Activated naive CD4-positive, alpha-beta T cell treated with anti-CD3 and anti-CD28 coated beads, Interleukin-2, amount 10 ng/mL, durations not matched to agents 7 days and 5 days (primary cell): ENCODE measurements at regions not wholly inside any gene's neighbourhood (a gene's known extent, or its start where the extent isn't known, plus 50 kb on each side); places are given as distances from the start of the nearest gene placed in this dataset.
"Not testable (repeated sequence)": the region's sequence is repeated elsewhere in the genome, so short reads cannot be mapped to it uniquely, and the experiment has no call there.

Source experiments
- CTCF ChIA-PET: fragments of 350-600 bp; sonication (Branson Sonifier 250); formaldehyde crosslinking; loops from one replicate; lab custom pipeline; 2021; ENCODE audit warnings: antibody characterized with exemption; lab: Charles Lee
- DNase-seq: peaks from one replicate; pipeline ENCODE4 v3.0.0-alpha.2; 2020
- H3K27ac Mint-ChIP-seq: one replicate; pipeline ENCODE4 v1.8.0; 2021; ENCODE audit warnings: mild to moderate bottlenecking, moderate library complexity, mixed read lengths
- H3K27me3 Mint-ChIP-seq: one replicate; pipeline ENCODE4 v1.8.0; 2021; ENCODE audit warnings: mild to moderate bottlenecking, mixed read lengths
- H3K36me3 Mint-ChIP-seq: one replicate; pipeline ENCODE4 v1.8.0; 2021; ENCODE audit warnings: mixed read lengths
- H3K4me1 Mint-ChIP-seq: one replicate; pipeline ENCODE4 v1.8.0; 2021; ENCODE audit warnings: mixed read lengths
- H3K4me3 Mint-ChIP-seq: one replicate; pipeline ENCODE4 v1.8.0; 2021; ENCODE audit warnings: mild to moderate bottlenecking, moderate library complexity, mixed read lengths
- H3K9me3 Mint-ChIP-seq: one replicate; pipeline ENCODE4 v1.8.0; 2021; ENCODE audit warnings: mixed read lengths

DNA sequence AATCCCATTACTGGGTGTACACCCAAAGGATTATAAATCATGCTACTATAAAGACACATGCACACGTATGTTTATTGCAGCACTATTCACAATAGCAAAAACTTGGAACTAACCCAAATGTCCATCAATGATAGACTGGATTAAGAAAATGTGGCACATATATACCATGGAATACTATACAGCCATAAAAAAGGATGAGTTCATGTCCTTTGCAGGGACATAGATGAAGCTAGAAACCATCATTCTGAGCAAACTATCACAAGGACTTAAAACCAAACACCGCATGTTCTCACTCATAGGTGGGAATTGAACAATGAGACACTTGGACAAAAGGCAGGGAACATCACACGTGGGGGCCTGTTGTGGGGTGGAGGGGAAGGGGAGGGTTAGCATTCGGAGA is 76.8 kb upstream of the RREB1 start:
- peaks cover 34% of the 10 kb centered on the region for H3K27me3 Mint-ChIP-seq
- CTCF ChIA-PET, H3K4me1 Mint-ChIP-seq, H3K36me3 Mint-ChIP-seq, DNase-seq, H3K9me3 Mint-ChIP-seq, H3K4me3 Mint-ChIP-seq, H3K27ac Mint-ChIP-seq: not testable (repeated sequence)

DNA sequence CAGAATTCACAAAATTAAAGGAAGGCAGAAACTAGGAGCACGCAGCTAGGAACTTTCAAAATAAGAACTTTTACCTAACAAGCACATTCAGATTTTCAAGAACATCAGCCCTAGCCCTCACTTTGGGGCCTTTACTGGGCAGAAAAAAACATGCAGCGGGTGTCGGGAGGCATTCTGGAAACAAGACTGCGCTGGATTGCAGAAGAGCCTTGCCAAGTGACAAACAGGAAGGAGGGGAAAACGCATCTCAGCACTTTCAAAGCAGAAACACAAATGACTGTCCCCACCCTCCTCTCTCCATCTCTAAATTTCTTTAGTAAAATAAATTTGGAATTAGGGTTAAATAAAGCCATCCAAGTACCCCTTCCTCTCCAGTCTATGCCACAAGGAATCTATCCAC is 74.6 kb upstream of the RREB1 start:
- no peak overlapping the region for H3K4me3 Mint-ChIP-seq
- CTCF ChIA-PET, result no interaction called here
- H3K27ac Mint-ChIP-seq, result no peak overlapping the region
- H3K9me3 Mint-ChIP-seq, result no peaks in the 10 kb centered on the region
- H3K36me3 Mint-ChIP-seq, result no peaks in the 10 kb centered on the region
- no peaks in the 10 kb centered on the region for H3K4me1 Mint-ChIP-seq
- H3K27me3 Mint-ChIP-seq, result peaks cover 25% of the 10 kb centered on the region
- no peak for DNase-seq

GRCh38 chr6:7034055-7034454 is 73.7 kb upstream of the RREB1 start:
- Mint-ChIP-seq H3K4me3 (no peak overlapping the region), H3K9me3 (no peaks in the 10 kb centered on the region), H3K27me3 (peaks cover 28% of the 10 kb centered on the region), H3K27ac (no peak overlapping the region), H3K36me3 (no peaks in the 10 kb centered on the region), H3K4me1 (no peaks in the 10 kb centered on the region)
- no peak for DNase-seq
- CTCF ChIA-PET, result no interaction called here

DNA sequence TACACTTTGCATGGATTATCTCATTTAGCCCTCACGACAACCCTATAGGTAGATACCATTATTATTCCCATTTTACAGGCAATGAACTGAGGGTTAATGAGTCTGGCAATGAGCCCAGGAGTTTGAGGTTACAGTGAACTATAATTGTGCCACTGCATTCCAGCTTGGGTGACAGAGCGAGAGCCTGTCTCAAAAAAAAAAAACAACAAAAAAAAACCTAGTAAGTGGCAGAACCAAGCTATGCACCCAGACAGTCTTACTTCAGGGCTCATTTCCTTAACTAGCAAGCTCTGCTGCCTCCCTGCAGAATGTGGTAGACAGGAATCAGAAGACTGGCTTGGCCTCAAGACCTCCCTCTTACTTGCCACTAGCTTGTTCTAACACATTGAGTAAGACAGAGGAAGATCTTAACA is 71.9 kb upstream of the RREB1 start:
- no peak overlapping the region for H3K27ac Mint-ChIP-seq
- DNase-seq, result no peak
- no peaks in the 10 kb centered on the region for H3K9me3 Mint-ChIP-seq
- H3K36me3 Mint-ChIP-seq, result no peaks in the 10 kb centered on the region
- H3K27me3 Mint-ChIP-seq, result peaks cover 22% of the 10 kb centered on the region
- CTCF ChIA-PET, result no interaction called here
- no peak overlapping the region for H3K4me3 Mint-ChIP-seq
- no peaks in the 10 kb centered on the region for H3K4me1 Mint-ChIP-seq

DNA sequence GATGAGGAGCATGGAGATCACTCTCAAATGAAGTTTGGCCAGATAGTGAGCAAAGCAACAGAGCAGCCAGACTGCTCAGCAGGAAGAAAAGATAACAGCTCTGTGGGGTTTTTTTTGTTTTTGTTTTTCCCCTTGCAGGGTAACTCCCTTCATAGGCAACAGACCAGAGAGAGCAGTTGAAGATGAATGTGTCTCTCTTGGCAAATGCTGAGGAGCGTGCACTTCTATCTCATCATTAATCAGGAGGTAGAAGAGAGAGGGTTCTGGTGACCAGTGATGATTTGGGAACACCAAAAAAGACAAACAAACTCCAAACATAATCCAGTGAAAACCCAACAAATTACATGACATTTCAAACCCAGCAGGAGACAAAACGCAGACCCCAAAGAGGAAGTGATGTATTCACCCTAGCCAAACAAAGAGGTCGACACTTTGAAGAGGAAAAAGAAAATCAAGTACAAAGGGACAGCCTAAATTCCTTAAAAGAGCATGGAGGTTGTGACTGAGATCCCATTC is 66.2 kb upstream of the RREB1 start:
- Mint-ChIP-seq H3K4me1 (peaks cover 20% of the 10 kb centered on the region), H3K4me3 (no peak overlapping the region), H3K27me3 (peaks cover 21% of the 10 kb centered on the region), H3K9me3 (no peaks in the 10 kb centered on the region), H3K36me3 (no peaks in the 10 kb centered on the region), H3K27ac (no peak overlapping the region)
- CTCF ChIA-PET, result no interaction called here
- no peak for DNase-seq

GRCh38 chr6:7042056-7042653 is 65.6 kb upstream of the RREB1 start:
- no peaks in the 10 kb centered on the region for H3K36me3 Mint-ChIP-seq
- H3K4me3 Mint-ChIP-seq, result no peak overlapping the region
- H3K4me1 Mint-ChIP-seq, result peaks cover 20% of the 10 kb centered on the region
- CTCF ChIA-PET, result no interaction called here
- no peak overlapping the region for H3K27ac Mint-ChIP-seq
- DNase-seq, result no peak
- H3K27me3 Mint-ChIP-seq, result peaks cover 21% of the 10 kb centered on the region
- no peaks in the 10 kb centered on the region for H3K9me3 Mint-ChIP-seq

DNA sequence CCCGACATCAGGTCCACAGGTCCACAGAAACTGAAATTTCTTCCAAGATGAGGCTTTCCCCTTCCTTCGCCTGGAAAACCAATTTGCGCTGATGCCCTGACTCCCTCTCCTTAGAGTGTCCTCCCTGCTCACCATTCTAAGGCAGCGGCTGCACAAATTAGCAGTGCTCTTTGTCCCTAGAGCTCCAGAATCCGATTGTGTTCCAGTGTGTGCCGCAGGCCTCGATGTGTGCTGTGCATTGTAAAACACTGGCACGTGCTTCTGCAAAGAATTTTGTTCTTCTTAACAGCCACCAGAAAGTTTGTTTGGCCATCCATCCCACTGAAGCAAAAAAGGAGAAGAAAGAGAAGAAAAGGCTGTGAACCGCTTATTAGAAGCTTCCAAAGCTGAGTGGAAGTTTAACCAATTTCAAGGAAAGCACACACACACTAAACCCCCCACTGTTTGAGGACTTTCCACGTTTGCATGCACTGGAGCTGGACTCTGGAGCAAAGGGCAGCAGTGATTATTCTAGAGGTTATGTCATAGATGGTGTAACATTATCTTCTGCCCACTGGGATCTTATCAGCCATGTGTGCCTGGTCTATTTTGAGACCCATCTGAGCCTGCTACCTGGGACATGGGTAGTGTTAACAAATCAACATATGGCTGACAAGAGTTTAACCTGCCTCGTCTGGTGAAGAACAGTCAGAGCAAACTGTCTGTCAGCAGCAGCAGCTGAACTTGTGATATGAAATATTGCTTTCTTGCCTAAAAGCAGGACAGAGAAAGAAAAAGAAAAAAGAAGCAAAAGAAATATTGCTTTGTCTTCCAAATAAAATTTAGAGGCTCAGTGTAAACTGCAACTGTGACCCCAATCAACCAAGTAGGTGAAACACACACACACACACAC is 64.9 kb upstream of the RREB1 start:
- Mint-ChIP-seq H3K27me3 (peaks cover 21% of the 10 kb centered on the region), H3K36me3 (no peaks in the 10 kb centered on the region), H3K4me3 (no peak overlapping the region), H3K27ac (no peak overlapping the region), H3K9me3 (no peaks in the 10 kb centered on the region), H3K4me1 (peaks cover 20% of the 10 kb centered on the region)
- CTCF ChIA-PET, result no interaction called here
- no peak for DNase-seq

DNA sequence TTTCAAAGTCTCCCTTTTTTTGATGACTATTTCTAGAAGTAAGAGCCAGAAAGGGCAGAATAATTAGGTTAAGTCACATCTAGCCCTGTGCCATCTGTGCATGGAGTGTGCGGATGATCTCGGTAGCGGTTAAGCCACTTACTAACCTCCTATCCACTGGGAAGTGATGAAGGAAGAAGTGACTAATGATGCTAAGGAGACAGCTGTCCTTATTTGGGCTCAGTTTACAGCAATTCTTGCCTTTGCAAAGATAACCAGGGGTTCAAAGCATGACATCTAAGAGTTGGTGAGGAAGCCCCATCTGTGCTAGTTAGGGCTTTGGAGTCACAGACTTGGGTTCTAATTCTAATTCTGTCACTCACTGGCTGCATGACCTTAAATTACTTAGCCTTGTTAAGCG is 62.4 kb upstream of the RREB1 start:
- H3K27me3 Mint-ChIP-seq, result peaks cover 38% of the 10 kb centered on the region
- no peaks in the 10 kb centered on the region for H3K36me3 Mint-ChIP-seq
- no peaks in the 10 kb centered on the region for H3K9me3 Mint-ChIP-seq
- no peak overlapping the region for H3K27ac Mint-ChIP-seq
- CTCF ChIA-PET, result no interaction called here
- DNase-seq, result no peak
- H3K4me1 Mint-ChIP-seq, result peaks cover 20% of the 10 kb centered on the region
- H3K4me3 Mint-ChIP-seq, result no peak overlapping the region

GRCh38 chr6:7045746-7046145 is 62.0 kb upstream of the RREB1 start:
- Mint-ChIP-seq H3K27me3 (peaks cover 42% of the 10 kb centered on the region), H3K4me1 (peaks cover 20% of the 10 kb centered on the region), H3K36me3 (no peaks in the 10 kb centered on the region), H3K9me3 (no peaks in the 10 kb centered on the region), H3K27ac (no peak overlapping the region), H3K4me3 (no peak overlapping the region)
- no peak for DNase-seq
- CTCF ChIA-PET, result no interaction called here

DNA sequence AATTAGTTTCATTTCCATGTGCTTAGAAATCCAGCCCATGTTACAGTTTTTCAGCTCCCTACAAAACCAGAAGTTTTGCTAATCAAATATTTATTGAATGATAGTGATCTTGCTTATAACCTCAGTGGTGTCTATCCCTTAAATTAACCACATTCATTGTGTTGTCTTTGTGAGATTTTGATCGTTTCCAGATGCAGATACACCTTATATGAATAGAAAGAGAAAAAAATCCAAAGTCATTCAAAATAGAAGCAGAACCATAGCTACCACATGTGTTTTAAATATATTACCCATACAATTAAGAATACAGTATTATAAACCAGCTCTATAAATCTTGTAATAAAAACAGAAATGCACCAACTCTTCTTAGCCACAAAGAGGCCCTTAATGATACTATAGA is 60.6 kb upstream of the RREB1 start:
- DNase-seq, result no peak
- Mint-ChIP-seq H3K4me1 (peaks cover 10% of the 10 kb centered on the region), H3K27me3 (peaks cover 56% of the 10 kb centered on the region), H3K4me3 (no peak overlapping the region), H3K27ac (no peak overlapping the region), H3K36me3 (no peaks in the 10 kb centered on the region), H3K9me3 (no peaks in the 10 kb centered on the region)
- CTCF ChIA-PET, result interaction anchor here (1.4 kb wide), 1 partner anchor 11 kb away, joined by 3 read pairs; no protein-coding TSS in a partner anchor

DNA sequence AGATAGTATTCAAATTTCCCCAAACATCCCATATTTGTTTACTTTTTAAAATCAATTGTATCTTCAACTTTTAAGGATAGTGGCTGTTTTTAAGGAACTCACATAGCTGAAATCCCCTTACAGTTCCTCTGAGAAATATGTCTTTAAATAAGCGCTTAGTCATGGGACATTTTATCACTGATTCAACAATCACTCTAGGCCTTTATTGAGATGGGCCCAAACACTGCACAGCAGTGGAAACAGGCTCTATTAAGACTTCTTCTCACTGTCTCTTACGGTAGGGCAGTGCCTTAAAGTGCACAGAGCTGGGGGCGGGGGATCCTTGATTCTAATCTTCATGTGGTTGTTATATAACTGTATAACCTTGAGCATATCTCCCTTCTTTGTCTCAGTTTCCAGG is 59.8 kb upstream of the RREB1 start:
- Mint-ChIP-seq H3K4me1 (peaks cover 8% of the 10 kb centered on the region), H3K4me3 (no peak overlapping the region), H3K27ac (no peak overlapping the region), H3K9me3 (no peaks in the 10 kb centered on the region), H3K36me3 (no peaks in the 10 kb centered on the region), H3K27me3 (peaks cover 64% of the 10 kb centered on the region)
- DNase-seq, result no peak
- CTCF ChIA-PET, result interaction anchor here (1.4 kb wide), 1 partner anchor 10 kb away, joined by 3 read pairs; no protein-coding TSS in a partner anchor

DNA sequence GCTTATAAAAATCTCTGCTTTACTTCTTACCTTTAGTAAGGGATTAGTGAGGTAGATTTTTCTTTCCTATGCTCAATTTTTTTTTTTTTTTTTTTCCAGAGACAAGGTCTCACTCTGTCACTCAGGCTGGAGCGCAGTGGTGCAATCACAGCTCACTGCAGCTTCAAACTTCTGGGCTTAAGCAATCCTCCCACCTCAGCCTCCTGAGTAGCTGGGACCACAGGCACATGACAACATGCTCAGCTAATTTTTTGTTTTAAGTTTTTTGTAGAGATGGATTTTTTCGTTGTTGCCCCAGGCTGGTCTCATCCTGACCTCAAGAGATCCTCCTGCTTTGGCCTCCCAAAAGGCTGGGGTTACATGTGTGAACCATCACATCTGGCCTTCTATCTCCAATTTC is 58.9 kb upstream of the RREB1 start:
- no peak for DNase-seq
- CTCF ChIA-PET, result no interaction called here
- peaks cover 70% of the 10 kb centered on the region for H3K27me3 Mint-ChIP-seq
- H3K36me3 Mint-ChIP-seq, result no peaks in the 10 kb centered on the region
- peaks cover 5% of the 10 kb centered on the region for H3K4me1 Mint-ChIP-seq
- no peak overlapping the region for H3K4me3 Mint-ChIP-seq
- no peak overlapping the region for H3K27ac Mint-ChIP-seq
- no peaks in the 10 kb centered on the region for H3K9me3 Mint-ChIP-seq

GRCh38 chr6:7050004-7050403 is 57.8 kb upstream of the RREB1 start:
- DNase-seq, result no peak
- Mint-ChIP-seq H3K36me3 (no peaks in the 10 kb centered on the region), H3K4me1 (peaks cover 5% of the 10 kb centered on the region), H3K9me3 (no peaks in the 10 kb centered on the region), H3K4me3 (no peak overlapping the region), H3K27ac (no peak overlapping the region), H3K27me3 (peaks cover 68% of the 10 kb centered on the region)
- CTCF ChIA-PET, result no interaction called here

- DNase-seq, result peak; percentile 56
- peaks cover 5% of the 10 kb centered on the region for H3K4me1 Mint-ChIP-seq
- H3K27me3 Mint-ChIP-seq, result peaks cover 73% of the 10 kb centered on the region
- CTCF ChIA-PET, result no interaction called here
- H3K36me3 Mint-ChIP-seq, result no peaks in the 10 kb centered on the region
- H3K9me3 Mint-ChIP-seq, result no peaks in the 10 kb centered on the region
- H3K27ac Mint-ChIP-seq, result no peak overlapping the region
- H3K4me3 Mint-ChIP-seq, result peak overlapping the region; percentile 59
Measured at GRCh38 chr6:7050872-7051779, 56.6 kb upstream of the RREB1 start.
